Ascending aorta (tissue), 2 donors: ENCODE measurements at regions not wholly inside any gene's neighbourhood (a gene's known extent, or its start where the extent isn't known, plus 50 kb on each side); places are given as distances from the start of the nearest gene placed in this dataset.

Experiments
- DNase-seq, 2 donors: peaks; one replicate each; pipeline ENCODE4 v3.0.0-alpha.2; 2019; ENCODE audit warnings: low spot score in 2 of 2
- H3K27ac ChIP-seq, 2 donors: fragments of 200-600 bp; sonication (generic); one replicate each; pipeline ENCODE4 v1.5.1; 2016 to 2017; ENCODE audit warnings: mild to moderate bottlenecking in 1 of 2
- H3K27me3 ChIP-seq: fragments of 200-600 bp; sonication (generic); one replicate; pipeline ENCODE4 v1.5.1; 2017
- H3K36me3 ChIP-seq, 2 donors: fragments of 200-600 bp; sonication (generic); one replicate each; pipeline ENCODE4 v1.5.1; 2016
- H3K4me1 ChIP-seq, 2 donors: fragments of 200-600 bp; sonication (generic); one replicate each; pipeline ENCODE4 v1.5.1; 2016 to 2017; ENCODE audit warnings: mild to moderate bottlenecking in 1 of 2
- H3K4me3 ChIP-seq, 2 donors: fragments of 200-600 bp; sonication (generic); one replicate each; pipeline ENCODE4 v1.5.1; 2016 to 2017; ENCODE audit warnings: mild to moderate bottlenecking in 1 of 2
- H3K9me3 ChIP-seq, 2 donors: fragments of 200-600 bp; sonication (generic); one replicate each; pipeline ENCODE4 v1.5.1; 2016
- intact Hi-C: fragments of 100-400 bp; cut with DNase I; formaldehyde crosslinking; loops from one replicate; pipeline ENCODE4 v1.15.1; 2023
- TF ChIP-seq, protein P1 (sequence below), 3 experiments: fragments of 200-600 bp in 2 of 3; fragments of 450-650 bp in 1 of 3; sonication (generic) in 2 of 3; IDR thresholded peaks; one replicate each; pipeline ENCODE4 v1.5.1; 2016 to 2019; ENCODE audit warnings: antibody characterized with exemption in 3 of 3, mild to moderate bottlenecking in 1 of 3, moderate library complexity in 1 of 3

GRCh38 chr3:164779816-164780215 is 298.5 kb downstream of the SI start:
- Histone ChIP-seq H3K9me3 (no peaks in the 10 kb centered on the region), H3K4me1 (no peaks in the 10 kb centered on the region), H3K27ac (no peak overlapping the region), H3K27me3 (no peaks in the 10 kb centered on the region), H3K4me3 (no peak overlapping the region), H3K36me3 (no peaks in the 10 kb centered on the region)
- TF ChIP-seq, protein P1, sequence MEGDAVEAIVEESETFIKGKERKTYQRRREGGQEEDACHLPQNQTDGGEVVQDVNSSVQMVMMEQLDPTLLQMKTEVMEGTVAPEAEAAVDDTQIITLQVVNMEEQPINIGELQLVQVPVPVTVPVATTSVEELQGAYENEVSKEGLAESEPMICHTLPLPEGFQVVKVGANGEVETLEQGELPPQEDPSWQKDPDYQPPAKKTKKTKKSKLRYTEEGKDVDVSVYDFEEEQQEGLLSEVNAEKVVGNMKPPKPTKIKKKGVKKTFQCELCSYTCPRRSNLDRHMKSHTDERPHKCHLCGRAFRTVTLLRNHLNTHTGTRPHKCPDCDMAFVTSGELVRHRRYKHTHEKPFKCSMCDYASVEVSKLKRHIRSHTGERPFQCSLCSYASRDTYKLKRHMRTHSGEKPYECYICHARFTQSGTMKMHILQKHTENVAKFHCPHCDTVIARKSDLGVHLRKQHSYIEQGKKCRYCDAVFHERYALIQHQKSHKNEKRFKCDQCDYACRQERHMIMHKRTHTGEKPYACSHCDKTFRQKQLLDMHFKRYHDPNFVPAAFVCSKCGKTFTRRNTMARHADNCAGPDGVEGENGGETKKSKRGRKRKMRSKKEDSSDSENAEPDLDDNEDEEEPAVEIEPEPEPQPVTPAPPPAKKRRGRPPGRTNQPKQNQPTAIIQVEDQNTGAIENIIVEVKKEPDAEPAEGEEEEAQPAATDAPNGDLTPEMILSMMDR (IDR thresholded peaks at IDR 0.05), result no peak
- intact Hi-C loops, result no loop called here
- no peak for DNase-seq

GRCh38 chr3:164752812-164753211 is 325.5 kb downstream of the SI start:
- DNase-seq, result no peak
- Histone ChIP-seq H3K27me3 (no peaks in the 10 kb centered on the region), H3K9me3 (no peaks in the 10 kb centered on the region), H3K36me3 (no peaks in the 10 kb centered on the region), H3K4me1 (no peaks in the 10 kb centered on the region), H3K27ac (no peak overlapping the region), H3K4me3 (no peak overlapping the region)
- TF ChIP-seq, protein P1 (IDR thresholded peaks at IDR 0.05), result no peak
- intact Hi-C loops, result no loop called here

- Histone ChIP-seq H3K9me3 (no peaks in the 10 kb centered on the region), H3K4me3 (no peak overlapping the region), H3K27ac (no peak overlapping the region), H3K27me3 (no peaks in the 10 kb centered on the region), H3K36me3 (no peaks in the 10 kb centered on the region), H3K4me1 (no peaks in the 10 kb centered on the region)
- TF ChIP-seq, protein P1 (IDR thresholded peaks at IDR 0.05), result no peak
- intact Hi-C loops, result no loop called here
- no peak for DNase-seq
Measured at GRCh38 chr3:164748626-164749025, 329.7 kb downstream of the SI start.

DNA sequence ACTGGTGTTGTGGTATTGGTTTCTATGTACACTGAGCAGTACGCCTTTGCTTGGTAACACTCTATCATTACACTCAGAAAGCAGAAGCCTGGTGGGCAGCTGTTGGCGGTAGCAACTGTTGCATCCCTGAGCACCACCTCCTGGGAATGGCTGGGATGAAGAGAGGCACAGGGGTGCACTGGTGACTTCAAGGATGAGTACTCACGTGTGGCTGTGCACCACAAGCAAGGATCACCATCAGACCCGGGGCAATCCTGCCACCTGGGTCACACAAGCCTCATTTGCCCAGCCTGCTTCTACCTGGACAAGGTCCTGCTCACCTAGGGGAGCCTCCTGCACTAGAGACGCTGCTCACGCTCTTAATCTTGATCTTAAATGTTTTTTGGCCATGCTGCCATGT is 336.4 kb downstream of the SI start:
- TF ChIP-seq, protein P1 (IDR thresholded peaks at IDR 0.05), result no peak
- Histone ChIP-seq H3K36me3 (no peaks in the 10 kb centered on the region), H3K9me3 (no peaks in the 10 kb centered on the region), H3K27ac (no peak overlapping the region), H3K4me3 (no peak overlapping the region), H3K4me1 (no peaks in the 10 kb centered on the region), H3K27me3 (no peaks in the 10 kb centered on the region)
- no peak for DNase-seq
- intact Hi-C loops, result no loop called here

GRCh38 chr3:164737174-164737573 is 341.1 kb downstream of the SI start:
- TF ChIP-seq, protein P1 (IDR thresholded peaks at IDR 0.05), result no peak
- no peak for DNase-seq

DNA sequence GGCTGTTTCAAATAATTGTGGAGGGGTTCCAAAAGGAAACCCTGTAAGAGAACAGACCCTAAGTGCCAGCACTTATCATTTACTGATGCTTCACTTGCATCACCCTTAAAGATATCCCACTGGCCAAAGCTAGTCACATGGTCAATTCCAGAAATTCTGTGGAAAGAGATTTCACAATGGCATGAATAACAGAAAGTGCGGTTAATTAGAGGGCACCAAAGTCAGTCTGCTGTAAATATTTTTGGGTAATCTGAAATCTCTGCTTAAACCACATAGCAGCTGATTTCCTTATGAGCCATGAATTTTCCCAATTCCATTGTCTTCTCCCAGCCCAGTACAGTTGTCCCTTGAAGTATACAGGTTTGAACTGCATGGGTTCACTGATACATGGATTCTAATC is 346.1 kb downstream of the SI start:
- no peaks in the 10 kb centered on the region for H3K27me3 ChIP-seq
- DNase-seq, result no peak
- H3K27ac ChIP-seq, result no peak overlapping the region
- intact Hi-C loops, result no loop called here
- H3K4me1 ChIP-seq, result no peaks in the 10 kb centered on the region
- no peaks in the 10 kb centered on the region for H3K9me3 ChIP-seq
- H3K4me3 ChIP-seq, result no peak overlapping the region
- TF ChIP-seq, protein P1 (IDR thresholded peaks at IDR 0.05), result no peak
- H3K36me3 ChIP-seq, result no peaks in the 10 kb centered on the region

More at GRCh38 chr3:164737174-164737573, 341.1 kb downstream of the SI start:
- Histone ChIP-seq H3K36me3 (no peaks in the 10 kb centered on the region), H3K4me1 (no peaks in the 10 kb centered on the region), H3K27me3 (no peaks in the 10 kb centered on the region), H3K9me3 (no peaks in the 10 kb centered on the region), H3K4me3 (no peak overlapping the region), H3K27ac (no peak overlapping the region)
- intact Hi-C loops, result no loop called here
